ENCODE measurements at regions not wholly inside any gene's neighbourhood (a gene's known extent, or its start where the extent isn't known, plus 50 kb on each side); places are given as distances from the start of the nearest gene placed in this dataset.

- CTCF ChIA-PET, result no interaction called here
- Mint-ChIP-seq H3K27ac (no peak overlapping the region), H3K9me3 (ENCODE audit: low read depth) (no peaks in the 10 kb centered on the region), H3K4me1 (peaks cover 5% of the 10 kb centered on the region), H3K36me3 (no peaks in the 10 kb centered on the region), H3K27me3 (peaks cover 29% of the 10 kb centered on the region), H3K4me3 (no peak overlapping the region)
- no peak for DNase-seq
- no peak for ATAC-seq
These were observed 105.5 kb downstream of the CRYAA start for GRCh38 chr21:43274022-43274945.

- no peaks in the 10 kb centered on the region for H3K9me3 Mint-ChIP-seq (ENCODE audit: low read depth)
- H3K36me3 Mint-ChIP-seq, result no peaks in the 10 kb centered on the region
- CTCF ChIA-PET, result no interaction called here
- ATAC-seq (no peak), DNase-seq (no peak)
- peaks cover 29% of the 10 kb centered on the region for H3K27me3 Mint-ChIP-seq
- H3K27ac Mint-ChIP-seq, result no peak overlapping the region
- peaks cover 5% of the 10 kb centered on the region for H3K4me1 Mint-ChIP-seq
- H3K4me3 Mint-ChIP-seq, result no peak overlapping the region
These were observed 104.9 kb downstream of the CRYAA start for GRCh38 chr21:43273708-43274021.

- no peak overlapping the region for H3K4me3 Mint-ChIP-seq
- H3K27ac Mint-ChIP-seq, result no peak overlapping the region
- ATAC-seq, result no peak
- H3K4me1 Mint-ChIP-seq, result peaks cover 5% of the 10 kb centered on the region
- CTCF ChIA-PET, result no interaction called here
- H3K27me3 Mint-ChIP-seq, result peaks cover 25% of the 10 kb centered on the region
- no peak for DNase-seq
- no peaks in the 10 kb centered on the region for H3K9me3 Mint-ChIP-seq (ENCODE audit: low read depth)
- H3K36me3 Mint-ChIP-seq, result no peaks in the 10 kb centered on the region
These were observed 104.4 kb downstream of the CRYAA start for GRCh38 chr21:43273016-43273707.

- peaks cover 3% of the 10 kb centered on the region for H3K4me1 Mint-ChIP-seq
- peaks cover 19% of the 10 kb centered on the region for H3K27me3 Mint-ChIP-seq
- ATAC-seq (no peak), DNase-seq (no peak)
- H3K4me3 Mint-ChIP-seq, result no peak overlapping the region
- H3K9me3 Mint-ChIP-seq (ENCODE audit: low read depth), result no peaks in the 10 kb centered on the region
- H3K36me3 Mint-ChIP-seq, result no peaks in the 10 kb centered on the region
- CTCF ChIA-PET, result no interaction called here
- H3K27ac Mint-ChIP-seq, result no peak overlapping the region
These were observed 103.8 kb downstream of the CRYAA start for GRCh38 chr21:43272591-43272990.

- H3K9me3 Mint-ChIP-seq (ENCODE audit: low read depth), result no peaks in the 10 kb centered on the region
- DNase-seq, result no peak
- H3K36me3 Mint-ChIP-seq, result no peaks in the 10 kb centered on the region
- CTCF ChIA-PET, result no interaction called here
- peaks cover 15% of the 10 kb centered on the region for H3K27me3 Mint-ChIP-seq
- no peak overlapping the region for H3K4me3 Mint-ChIP-seq
- ATAC-seq, result no peak
- no peak overlapping the region for H3K27ac Mint-ChIP-seq
- peaks cover 3% of the 10 kb centered on the region for H3K4me1 Mint-ChIP-seq
These were observed 102.7 kb downstream of the CRYAA start for GRCh38 chr21:43271452-43272020.

- Mint-ChIP-seq H3K4me3 (no peak overlapping the region), H3K4me1 (peaks cover 3% of the 10 kb centered on the region), H3K27me3 (peaks cover 10% of the 10 kb centered on the region), H3K36me3 (no peaks in the 10 kb centered on the region), H3K27ac (no peak overlapping the region), H3K9me3 (ENCODE audit: low read depth) (no peaks in the 10 kb centered on the region)
- ATAC-seq, result no peak
- CTCF ChIA-PET, result no interaction called here
- no peak for DNase-seq
These were observed 102.0 kb downstream of the CRYAA start for GRCh38 chr21:43270800-43271301.

- peaks cover 7% of the 10 kb centered on the region for H3K27me3 Mint-ChIP-seq
- no peaks in the 10 kb centered on the region for H3K9me3 Mint-ChIP-seq (ENCODE audit: low read depth)
- no peaks in the 10 kb centered on the region for H3K36me3 Mint-ChIP-seq
- ATAC-seq (no peak), DNase-seq (no peak)
- H3K4me1 Mint-ChIP-seq, result no peaks in the 10 kb centered on the region
- CTCF ChIA-PET, result no interaction called here
- no peak overlapping the region for H3K27ac Mint-ChIP-seq
- no peak overlapping the region for H3K4me3 Mint-ChIP-seq
These were observed 101.3 kb downstream of the CRYAA start for GRCh38 chr21:43269957-43270705.

GRCh38 chr21:43269440-43269839 lies 100.6 kb downstream of the CRYAA start:
- CTCF ChIA-PET, result no interaction called here

GRCh38 chr21:43268804-43269186 lies 100.0 kb downstream of the CRYAA start:
- Mint-ChIP-seq H3K9me3 (ENCODE audit: low read depth) (no peaks in the 10 kb centered on the region), H3K4me1 (no peaks in the 10 kb centered on the region), H3K36me3 (no peaks in the 10 kb centered on the region), H3K27me3 (peaks cover 7% of the 10 kb centered on the region), H3K4me3 (no peak overlapping the region), H3K27ac (no peak overlapping the region)
- ATAC-seq, result no peak
- CTCF ChIA-PET, result no interaction called here
- no peak for DNase-seq

More at GRCh38 chr21:43269440-43269839, 100.6 kb downstream of the CRYAA start:
- Mint-ChIP-seq H3K4me3 (no peak overlapping the region), H3K9me3 (ENCODE audit: low read depth) (no peaks in the 10 kb centered on the region), H3K4me1 (no peaks in the 10 kb centered on the region), H3K27me3 (peaks cover 7% of the 10 kb centered on the region), H3K36me3 (no peaks in the 10 kb centered on the region), H3K27ac (no peak overlapping the region)
- DNase-seq (no peak), ATAC-seq (peak; percentile 51)

- no peak overlapping the region for H3K27ac Mint-ChIP-seq
- CTCF ChIA-PET, result no interaction called here
- no peak overlapping the region for H3K4me3 Mint-ChIP-seq
- no peaks in the 10 kb centered on the region for H3K36me3 Mint-ChIP-seq
- ATAC-seq, result no peak
- no peak for DNase-seq
- no peaks in the 10 kb centered on the region for H3K9me3 Mint-ChIP-seq (ENCODE audit: low read depth)
- peaks cover 7% of the 10 kb centered on the region for H3K27me3 Mint-ChIP-seq
- H3K4me1 Mint-ChIP-seq, result no peaks in the 10 kb centered on the region
These were observed 99.4 kb downstream of the CRYAA start for GRCh38 chr21:43268086-43268803.

GRCh38 chr21:43267391-43268085 lies 98.7 kb downstream of the CRYAA start:
- Mint-ChIP-seq H3K9me3 (ENCODE audit: low read depth) (no peaks in the 10 kb centered on the region), H3K27ac (no peak overlapping the region), H3K27me3 (peaks cover 4% of the 10 kb centered on the region), H3K4me3 (no peak overlapping the region), H3K36me3 (no peaks in the 10 kb centered on the region), H3K4me1 (no peaks in the 10 kb centered on the region)
- no peak for ATAC-seq
- no peak for DNase-seq
- CTCF ChIA-PET, result no interaction called here

- no peak overlapping the region for H3K4me3 Mint-ChIP-seq
- no peak for ATAC-seq
- H3K27me3 Mint-ChIP-seq, result peaks cover 4% of the 10 kb centered on the region
- no peak overlapping the region for H3K27ac Mint-ChIP-seq
- CTCF ChIA-PET, result no interaction called here
- H3K4me1 Mint-ChIP-seq, result no peaks in the 10 kb centered on the region
- H3K9me3 Mint-ChIP-seq (ENCODE audit: low read depth), result no peaks in the 10 kb centered on the region
- no peaks in the 10 kb centered on the region for H3K36me3 Mint-ChIP-seq
- no peak for DNase-seq
These were observed 97.7 kb downstream of the CRYAA start for GRCh38 chr21:43266534-43266933.
